DMS 273 treated with DMSO at 0.1 percent for 48 hours (cell line): ENCODE measurements at regions not wholly inside any gene's neighbourhood (a gene's known extent, or its start where the extent isn't known, plus 50 kb on each side); places are given as distances from the start of the nearest gene placed in this dataset.

Experiments
- DNase-seq: peaks from one replicate; lab custom pipeline; 2025; lab: John Stamatoyannopoulos, UW

DNA sequence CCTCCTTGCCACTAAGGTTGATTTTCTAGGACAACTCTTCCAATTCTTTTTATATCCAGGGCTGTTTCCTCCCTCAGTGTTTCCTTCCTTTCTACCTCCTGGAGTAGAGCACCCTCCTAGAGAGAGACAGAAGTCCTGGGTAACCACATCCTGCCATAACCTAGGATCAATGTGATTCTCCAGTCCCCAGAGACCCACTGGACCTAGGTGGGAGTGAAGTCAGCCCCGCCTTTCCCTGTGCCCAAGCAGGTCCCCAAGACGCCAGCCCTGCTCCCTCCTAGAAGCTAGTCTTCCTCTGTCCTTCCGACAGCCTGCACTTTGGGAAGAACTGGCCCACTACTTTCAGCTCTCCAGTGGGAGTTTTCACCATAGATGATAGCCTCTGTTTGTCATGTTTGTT, 166.8 kb upstream of the PLEKHG7 start:
- no peak for DNase-seq

DNA sequence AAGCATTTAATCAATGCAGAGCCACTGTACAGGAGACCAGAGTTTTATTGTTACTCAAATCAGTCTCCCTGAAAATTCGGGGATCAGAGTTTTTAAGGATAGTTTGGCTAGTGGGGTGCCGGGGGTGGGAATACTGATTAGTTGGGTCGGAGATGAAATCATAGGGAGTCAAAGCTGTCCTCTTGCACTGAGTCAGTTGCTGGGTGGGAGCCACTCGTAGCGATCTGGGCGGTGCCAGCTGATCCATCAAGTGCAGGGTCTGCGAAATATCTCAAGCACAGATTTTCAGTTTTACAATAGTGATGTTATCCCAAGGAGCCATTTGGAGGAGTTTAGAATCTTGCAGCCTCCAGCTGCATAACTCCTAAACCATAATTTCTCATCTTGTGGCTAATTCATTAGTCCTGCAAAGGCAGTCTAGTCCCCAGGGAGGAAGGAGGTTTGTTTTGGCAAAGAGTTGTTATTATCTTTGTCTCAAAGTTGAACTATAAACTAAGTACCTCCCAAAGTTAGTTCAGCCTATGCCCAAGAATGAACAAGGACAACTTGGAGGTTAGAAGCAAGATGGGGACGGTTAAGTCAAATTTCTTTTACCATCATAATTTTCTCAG, 169.4 kb upstream of the PLEKHG7 start:
- DNase-seq = no peak

DNA sequence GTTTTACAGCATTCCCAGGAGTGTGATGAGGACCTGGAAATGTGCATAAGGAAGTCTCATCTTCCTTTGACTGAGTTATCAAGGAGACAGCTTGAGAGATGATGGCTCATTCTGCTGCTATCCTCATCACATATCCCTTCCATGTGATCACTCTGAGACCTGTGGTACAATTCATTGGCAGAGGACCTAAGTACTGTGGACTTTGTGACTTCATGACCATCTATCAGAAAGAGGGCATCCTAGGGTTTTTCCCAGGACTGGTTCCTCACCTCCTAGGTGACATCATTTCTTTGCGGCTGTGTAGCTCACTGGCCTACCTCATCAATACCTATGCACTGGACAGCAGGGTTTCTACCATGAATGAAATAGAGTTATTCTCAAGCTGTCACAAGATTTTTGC, 172.1 kb upstream of the PLEKHG7 start:
- DNase-seq = no peak

DNA sequence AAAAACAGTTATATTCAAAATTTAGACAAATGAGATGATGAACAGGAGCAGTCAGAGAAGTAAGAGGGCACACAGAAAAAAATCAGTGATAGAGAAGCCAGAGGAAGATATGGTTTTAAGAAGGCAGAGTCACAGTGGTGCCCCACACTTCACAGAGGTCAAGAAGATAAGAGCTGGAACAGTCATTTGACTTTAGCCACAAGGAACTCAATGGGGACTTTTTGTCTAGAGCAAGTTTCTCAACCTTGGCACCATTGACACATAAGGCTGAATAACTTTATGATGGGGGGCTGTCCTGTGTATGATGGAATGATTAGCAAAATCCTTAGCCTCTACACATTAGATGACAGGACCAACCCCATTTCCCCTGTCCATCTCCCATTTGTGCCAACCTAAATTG, 172.8 kb upstream of the PLEKHG7 start:
- DNase-seq = no peak

DNA sequence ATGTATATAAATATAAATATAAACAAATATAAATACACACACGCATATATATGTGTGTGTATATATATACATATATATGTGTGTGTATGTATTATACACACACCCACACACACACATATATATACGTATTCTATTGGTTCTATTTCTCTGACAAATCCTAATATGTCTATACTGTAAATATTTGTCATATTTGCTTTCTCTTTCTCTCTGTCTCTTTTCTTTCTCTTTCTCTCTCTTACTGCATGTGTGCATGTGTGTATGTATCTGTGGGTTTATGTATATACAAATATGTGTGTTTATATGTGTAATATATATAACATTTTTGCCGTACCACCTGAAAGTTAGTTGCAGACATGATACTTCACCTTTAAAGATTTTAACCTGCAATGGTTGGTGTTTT, 174.2 kb upstream of the PLEKHG7 start:
- no peak for DNase-seq

DNA sequence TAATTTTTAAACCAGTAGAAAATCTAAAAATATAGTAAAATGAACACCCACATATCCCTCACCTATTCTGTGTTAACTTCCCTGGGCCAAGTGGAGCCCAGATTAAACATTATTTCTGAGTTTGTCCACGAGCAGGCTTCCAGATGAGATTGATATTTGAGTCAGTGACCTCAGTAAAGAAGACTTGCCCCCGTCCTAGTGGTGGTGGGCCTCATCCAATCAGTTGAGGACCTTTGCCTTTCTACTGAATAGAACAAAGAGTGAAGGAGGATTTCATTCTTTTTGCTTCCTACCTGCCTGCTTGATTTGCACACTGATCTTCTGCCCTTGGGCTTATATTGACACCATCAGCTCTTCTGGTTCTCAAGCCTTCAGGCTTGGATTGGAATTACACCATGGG, 174.7 kb upstream of the PLEKHG7 start:
- no peak for DNase-seq

DNA sequence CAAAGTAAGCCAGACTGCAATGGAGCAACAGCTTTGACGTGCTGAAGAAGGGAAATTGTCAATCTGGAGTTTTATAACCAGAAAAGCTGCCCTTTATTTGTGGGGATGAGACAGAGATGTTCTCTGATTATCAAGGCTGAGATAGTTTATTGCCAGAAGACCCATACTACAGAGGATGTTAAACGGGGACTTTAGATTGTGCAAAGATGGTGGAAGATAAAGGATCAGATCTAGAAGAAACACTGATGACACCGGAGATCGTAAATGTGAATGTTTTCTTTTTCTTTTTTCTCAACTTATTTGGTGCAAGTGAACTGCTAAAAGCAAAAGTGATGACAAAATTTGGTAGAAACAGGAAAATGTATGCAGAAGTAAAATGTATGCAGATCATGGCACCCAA, 178.3 kb upstream of the PLEKHG7 start:
- DNase-seq = no peak

DNA sequence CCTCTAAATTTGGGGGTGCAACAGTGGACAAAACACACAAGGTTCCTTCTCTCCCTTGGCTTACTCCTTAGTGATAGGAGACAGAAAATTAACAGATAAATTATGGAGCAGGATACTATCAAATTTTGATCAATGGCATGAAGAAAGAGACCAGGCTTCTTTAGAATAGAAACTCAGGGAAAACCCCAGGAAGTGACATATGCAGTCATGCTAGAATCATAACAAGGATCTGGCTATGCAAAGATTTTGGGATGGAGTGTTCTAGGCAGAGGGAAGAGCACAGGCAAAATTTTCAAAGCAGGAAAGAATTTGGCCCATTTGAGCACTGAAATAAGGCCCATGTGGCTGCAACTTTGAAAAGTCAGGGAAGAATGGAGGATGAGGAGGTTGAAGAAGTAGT, 182.3 kb upstream of the PLEKHG7 start:
- DNase-seq = no peak

DNA sequence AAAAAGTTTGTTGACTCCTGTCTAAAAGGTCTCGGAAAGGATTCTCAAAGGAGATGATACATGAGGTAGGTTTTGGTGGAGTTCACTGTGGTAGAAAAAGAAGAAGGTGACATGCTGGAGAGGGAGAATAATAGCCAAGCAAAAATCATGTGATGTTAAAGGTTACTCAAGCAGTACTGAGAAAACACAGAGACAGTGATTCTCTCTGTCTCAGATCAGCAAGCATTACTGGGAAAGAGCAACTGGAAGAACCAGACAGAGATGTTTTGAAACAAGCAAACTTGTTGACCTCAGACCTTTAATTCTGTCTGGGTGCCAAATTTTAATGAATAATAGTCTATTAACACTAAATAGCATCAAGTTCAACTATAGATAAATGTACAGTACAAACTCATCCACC, 183.5 kb upstream of the PLEKHG7 start:
- DNase-seq = no peak

DNA sequence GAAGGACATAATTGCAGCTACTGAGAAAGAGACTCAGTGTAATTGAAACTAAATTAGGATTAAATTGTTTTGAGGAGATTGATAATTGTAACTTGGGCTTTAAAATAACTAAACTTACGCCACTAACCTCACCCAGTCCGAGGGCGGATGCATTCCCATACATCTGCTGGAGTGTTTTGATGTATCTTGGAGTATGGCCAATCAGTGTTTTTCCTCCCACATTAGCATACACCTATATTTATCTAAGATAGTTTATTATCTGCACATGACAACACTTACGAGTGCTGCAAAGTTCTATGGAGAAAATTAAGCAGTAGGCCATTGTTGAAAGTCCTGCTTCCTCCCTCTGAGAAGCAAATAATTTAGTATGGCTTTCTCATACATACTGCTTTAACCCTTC, 184.7 kb upstream of the PLEKHG7 start:
- no peak for DNase-seq

DNA sequence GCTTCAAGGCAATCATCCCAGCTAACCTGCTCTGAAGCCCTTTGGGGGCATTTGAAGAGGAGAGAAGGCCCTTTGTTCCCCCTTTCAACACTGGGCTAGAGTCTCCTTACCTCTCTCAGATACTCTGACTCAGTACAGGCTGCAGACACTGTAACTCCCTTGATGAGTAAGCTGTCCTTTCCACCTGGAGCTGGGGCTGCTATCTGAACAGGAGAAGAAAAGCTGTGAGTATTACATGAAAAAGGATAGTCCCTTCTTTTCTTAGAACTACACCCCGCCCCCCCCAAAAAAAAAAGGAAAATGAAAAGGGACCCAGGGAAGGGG, 186.6 kb upstream of the PLEKHG7 start:
- DNase-seq = no peak

DNA sequence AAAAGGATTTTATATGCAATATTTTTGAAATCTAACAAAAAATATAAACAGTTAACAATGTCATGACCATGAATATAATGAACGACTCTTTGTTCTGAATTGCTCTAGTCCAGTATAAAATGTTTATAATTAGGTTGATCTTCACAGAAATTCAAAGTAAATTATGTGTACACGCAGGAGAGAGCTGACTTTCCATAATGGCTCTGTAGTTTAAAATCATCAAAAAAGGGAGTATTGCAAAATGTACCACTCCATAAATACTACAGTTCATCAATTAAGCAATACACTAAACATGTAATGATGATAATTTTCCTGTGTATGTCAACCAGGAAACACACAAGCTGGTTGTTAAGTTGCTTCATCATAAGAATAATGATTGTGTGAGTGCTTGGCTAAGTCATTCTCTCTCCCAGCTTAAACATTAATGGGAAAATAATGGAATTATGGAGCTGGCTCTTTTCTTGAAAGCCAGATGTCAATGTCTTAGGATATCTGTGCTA, 189.5 kb upstream of the PLEKHG7 start:
- DNase-seq = no peak

DNA sequence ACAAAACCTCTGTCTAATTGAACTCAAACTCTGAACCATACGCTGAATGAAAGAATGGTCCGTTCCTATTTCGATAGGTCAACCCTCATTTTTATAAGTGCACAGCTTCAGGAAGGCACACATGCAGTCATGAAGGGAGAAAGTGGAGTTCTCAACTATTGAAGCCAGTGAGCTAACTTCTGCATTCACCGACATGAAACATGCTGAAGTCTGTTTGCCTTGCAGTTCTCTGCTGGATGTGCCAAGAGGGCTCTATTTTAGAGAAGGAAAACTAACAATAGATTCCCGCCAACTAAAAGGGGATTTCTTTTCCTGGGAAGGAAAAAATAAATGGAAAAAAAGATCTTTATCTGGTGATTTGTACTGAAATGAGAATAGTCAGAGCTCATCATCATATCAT, 191.0 kb upstream of the PLEKHG7 start:
- no peak for DNase-seq

DNA sequence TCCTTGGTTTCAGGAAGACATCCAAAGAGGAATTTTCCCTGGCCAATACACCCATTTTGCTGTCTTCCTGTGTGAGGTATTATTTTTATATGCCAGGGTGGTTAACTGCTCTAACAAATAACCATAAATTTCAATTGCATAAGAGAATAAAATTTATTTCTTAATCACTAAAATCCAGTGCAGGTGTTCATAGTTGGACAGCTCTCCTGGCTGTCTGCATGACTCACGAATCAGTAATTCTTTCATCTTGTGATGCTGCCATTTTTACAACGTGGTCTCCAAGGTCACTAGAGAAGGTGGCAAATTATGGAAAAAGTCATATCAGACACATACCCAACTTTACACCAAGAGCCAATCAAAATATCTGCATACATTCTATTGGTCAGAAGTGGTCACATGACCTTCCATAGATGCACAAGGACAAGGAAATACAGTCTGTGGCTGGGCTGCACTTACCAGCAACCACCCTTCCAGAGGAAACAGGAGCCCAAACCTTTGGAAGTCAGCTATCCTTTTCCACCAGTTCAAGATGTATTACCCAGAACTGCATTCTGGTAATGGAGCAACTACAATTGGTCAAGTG, 193.5 kb upstream of the PLEKHG7 start:
- no peak for DNase-seq

DNA sequence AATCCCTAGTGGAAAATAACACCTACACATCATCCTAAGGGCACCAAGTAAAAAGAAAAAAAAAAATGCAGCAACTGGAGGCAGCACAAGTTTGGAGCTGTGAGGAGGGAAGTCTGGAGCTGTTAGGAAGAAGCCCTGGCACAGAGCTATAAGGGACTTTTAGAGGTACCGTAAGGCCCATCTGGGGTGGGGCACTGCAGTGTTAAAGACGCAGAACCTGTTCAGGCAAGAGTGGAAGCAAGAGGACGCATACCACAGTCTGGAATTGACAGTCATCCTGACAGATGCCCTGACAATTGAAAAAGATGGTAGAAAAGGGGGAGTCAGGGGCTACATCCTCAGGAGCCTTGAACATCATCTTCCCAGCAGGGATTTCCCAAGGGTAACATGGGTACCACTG, 195.9 kb upstream of the PLEKHG7 start:
- no peak for DNase-seq

DNA sequence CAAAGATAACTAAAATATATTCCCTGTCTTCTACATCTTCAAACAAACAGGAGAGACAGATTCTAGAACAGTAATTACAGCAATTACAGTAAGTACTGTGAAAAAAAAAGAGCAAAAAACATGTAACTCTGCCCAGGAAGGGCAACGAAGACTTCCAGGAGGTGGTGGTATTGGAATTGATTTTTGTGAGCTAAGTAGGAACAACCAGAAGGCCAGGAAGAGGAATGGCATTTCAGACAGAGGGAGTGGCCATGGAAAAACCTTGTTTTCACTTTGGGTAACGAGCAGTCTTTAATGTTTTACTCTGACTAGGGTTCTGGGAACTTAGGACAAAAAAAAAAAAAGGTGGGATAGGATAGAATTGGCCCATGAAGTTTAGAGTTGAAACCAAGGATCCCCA, 196.3 kb upstream of the PLEKHG7 start:
- no peak for DNase-seq

DNA sequence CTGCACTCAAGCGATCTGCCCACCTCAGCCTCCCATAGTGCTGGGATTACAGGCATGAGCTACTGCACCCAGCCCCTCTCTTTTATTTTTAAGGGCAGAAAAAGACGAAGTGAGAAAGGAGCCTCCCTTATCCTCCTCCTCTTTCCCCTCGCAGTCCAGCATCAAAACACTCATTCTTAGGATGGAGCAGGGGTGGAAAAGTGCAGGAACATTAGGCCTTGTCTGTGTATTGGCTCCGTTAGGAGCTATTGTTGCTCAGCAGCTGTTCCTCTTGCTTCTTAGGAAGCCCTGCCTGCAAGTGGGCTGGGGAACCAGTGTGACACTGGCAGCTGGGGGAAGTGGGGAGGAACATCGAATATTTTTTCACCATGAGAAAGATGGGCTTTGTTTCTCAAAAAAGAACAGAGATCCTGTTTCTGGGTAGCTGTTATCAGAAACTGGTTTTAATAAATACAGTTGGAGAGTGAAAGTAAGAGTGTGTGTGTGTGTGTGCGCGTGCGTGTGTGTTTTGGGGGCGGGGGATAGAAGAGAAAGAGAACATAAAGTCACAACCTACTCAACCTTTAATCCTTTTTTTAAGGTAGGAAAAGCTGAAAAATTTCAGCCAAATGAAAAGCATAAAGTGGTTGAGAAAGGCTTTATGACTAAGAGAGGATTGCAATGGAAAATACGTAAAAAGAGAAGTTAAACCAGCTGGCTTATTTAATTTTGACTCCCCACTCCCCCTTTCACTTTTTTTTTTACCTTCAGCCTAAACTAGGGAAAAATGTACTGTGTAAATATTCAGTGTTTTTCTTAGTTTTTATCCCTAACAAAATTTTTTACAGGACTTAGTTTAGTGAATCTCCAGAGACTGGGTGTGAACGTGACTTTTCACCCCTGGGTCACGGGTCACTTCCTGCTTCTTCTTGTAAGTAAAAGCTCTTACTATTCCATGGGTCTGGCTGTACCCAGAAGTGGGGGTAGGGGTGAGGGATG, 197.2 kb upstream of the PLEKHG7 start:
- DNase-seq = no peak

DNA sequence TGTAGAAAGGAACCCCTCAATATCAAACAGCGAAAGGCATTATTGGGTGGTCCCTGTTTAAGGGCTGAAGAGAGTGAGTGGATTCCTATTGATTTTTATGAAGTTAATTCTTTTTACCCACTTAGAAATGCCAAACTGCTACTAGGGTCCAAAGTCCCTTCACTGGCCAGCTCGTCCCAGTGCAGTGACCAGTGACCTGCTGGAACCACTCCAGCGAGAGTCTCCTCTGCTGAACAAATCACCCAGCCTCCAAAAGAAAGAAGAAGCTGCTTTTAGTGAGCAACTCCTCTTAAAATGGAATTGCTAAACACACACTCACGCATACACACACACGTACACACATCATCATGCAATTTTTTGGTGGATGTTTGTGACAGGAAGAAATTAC, 198.2 kb upstream of the PLEKHG7 start:
- no peak for DNase-seq

DNA sequence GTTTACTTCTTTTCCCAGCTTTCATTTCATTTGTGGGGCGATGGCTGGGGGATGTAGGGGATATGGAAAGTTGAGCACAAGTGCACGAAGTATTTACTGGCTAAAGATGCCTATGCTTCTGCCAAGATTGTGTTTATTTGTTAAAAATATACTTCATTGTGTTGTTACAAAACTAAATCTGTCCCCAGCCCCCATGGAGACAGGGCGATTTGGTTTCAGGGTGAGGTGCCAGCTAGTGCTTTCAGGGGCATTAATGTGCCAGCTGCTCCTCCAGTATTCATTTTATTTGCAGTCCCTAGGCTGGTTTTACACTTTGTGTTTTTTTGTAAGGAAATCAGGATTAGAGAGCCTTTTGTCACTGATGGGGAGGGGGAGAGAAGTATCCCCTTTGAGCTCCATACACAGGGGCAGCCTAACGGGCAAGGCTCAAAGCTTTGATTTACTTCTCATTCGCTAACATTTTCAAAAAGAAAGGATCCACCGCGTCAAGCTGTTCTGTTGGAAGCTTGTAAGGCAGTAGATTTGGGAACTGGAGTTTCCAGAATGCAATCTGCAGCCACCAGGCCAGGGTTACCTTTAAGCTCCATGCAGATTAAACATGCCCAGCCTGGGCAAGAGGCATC, 198.7 kb upstream of the PLEKHG7 start:
- no peak for DNase-seq

DNA sequence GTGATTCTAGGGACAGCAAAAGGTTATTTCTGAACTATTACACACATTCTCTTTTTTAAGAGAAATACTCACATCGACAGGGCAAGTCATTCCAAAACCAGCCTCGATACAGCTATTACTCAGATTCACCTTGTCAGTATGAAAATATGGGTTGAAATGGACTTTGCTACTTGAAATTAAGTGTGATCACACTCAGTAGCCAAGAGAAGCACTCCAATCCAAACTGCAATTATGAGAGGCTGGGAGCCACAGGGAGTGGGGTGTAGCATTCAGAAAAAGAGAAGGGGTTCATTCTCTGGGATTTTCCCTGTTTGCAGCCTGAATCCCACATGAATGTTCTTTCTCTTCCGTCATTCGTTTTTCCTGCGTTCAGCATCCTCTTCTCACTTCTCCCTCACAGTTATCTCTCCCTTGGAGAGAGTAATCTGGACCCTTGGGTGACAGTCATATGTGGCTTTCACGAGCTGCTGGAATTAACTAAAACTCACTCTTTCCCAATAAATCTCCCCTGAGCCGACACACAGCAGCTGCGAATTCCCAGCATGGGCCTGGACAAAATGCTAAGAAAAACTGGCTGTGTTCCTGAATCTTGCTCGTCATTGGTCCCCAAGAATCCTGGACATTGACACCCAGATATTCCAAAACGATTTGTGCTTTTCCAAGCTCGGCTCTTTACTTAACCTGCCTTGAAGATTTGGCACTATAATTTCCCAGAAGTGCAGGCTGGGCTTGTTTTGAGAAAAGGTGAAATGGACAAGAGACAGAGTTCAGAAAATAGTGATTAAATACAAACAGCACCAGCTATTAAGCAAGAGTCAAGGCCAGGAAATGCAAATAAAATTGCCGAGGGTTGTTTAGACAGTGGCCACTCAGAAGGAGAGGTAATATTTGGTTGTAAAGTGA, 199.5 kb upstream of the PLEKHG7 start:
- DNase-seq = no peak

DNA sequence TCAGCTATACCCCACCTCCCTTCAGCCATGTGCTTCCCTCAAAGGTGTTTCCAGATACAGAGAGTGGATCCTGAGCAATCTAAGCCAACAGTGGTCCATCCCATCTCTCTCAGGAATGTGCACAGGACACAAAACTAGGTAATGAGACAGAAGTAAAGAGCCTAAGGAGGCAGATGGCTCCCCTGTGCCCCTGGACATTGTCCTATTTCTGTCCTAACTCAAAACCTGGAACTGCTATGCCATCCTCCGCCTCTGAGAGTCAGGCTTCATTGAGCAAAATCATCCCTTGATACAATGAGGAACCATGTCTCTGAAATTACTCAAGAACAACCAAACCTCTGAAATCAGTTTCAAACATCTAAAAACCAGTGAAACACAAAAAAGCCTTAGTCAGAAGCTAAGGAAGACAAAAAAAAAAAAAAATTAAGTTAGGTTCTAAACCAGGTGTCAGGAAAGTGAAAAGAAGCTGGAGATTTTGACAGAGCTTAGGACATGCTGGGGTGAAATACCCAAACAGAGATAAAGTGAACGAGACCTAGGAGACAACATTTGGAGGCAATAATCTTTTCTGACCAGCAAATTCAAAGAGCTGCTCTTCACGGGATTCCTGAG, 200.3 kb upstream of the PLEKHG7 start:
- DNase-seq = no peak
